Endothelial cell of umbilical vein (primary cell): ENCODE measurements at regions not wholly inside any gene's neighbourhood (a gene's known extent, or its start where the extent isn't known, plus 50 kb on each side); places are given as distances from the start of the nearest gene placed in this dataset.

Experiments used
- BruUV-seq: library from RNA; stranded (reverse); fragments of 400-500 nt; replicated peaks from 2 replicates; lab custom pipeline; 2021; lab: Mats Ljungman, UMichigan
- CTCF ChIA-PET: fragments of 300-600, 350-600 bp; sonication (Branson Sonifier 250); formaldehyde crosslinking; loops from one replicate; lab custom pipeline; 2021; ENCODE audit warnings: antibody characterized with exemption, inconsistent platforms; lab: Charles Lee
- POLR2A ChIA-PET: fragments of 300-600, 350-600 bp; sonication (Branson Sonifier 250); formaldehyde crosslinking; loops from one replicate; lab custom pipeline; 2021; ENCODE audit warnings: antibody characterized with exemption, inconsistent platforms; lab: Charles Lee
- DNase-seq: peaks from one replicate; pipeline ENCODE4 v3.0.0-alpha.2; 2011; ENCODE audit warnings: low read depth, low spot score
- FAIRE-seq: peaks from 2 replicates; lab custom pipeline; 2011; peaks lifted over from hg19 to GRCh38; lab: Jason Lieb, UNC
- H2AFZ ChIP-seq: 2 replicates; pipeline ENCODE4 v1.6.0; 2012; ENCODE audit warnings: low read depth, low read length, control low read depth, inconsistent platforms
- H3K27ac ChIP-seq: 2 replicates; pipeline ENCODE4 v1.5.1; 2011; ENCODE audit warnings: low read depth, mild to moderate bottlenecking, control low read depth, low read length, moderate library complexity; ENCODE audit not compliant: insufficient read depth
- H3K27me3 ChIP-seq, 2 experiments: 2 replicates each; pipeline versions ENCODE4 v1.6.0 to v1.6.1; 2011; ENCODE audit warnings: low read length in 2 of 2, mixed read lengths in 1 of 2; ENCODE audit not compliant: control insufficient read depth in 2 of 2, insufficient read depth in 2 of 2
- H3K36me3 ChIP-seq, 2 experiments: 2 replicates in 1 of 2; 3 replicates in 1 of 2; pipeline ENCODE4 v1.5.1; 2011; ENCODE audit warnings: low read length in 2 of 2, mild to moderate bottlenecking in 1 of 2, moderate library complexity in 1 of 2; ENCODE audit not compliant: control insufficient read depth in 2 of 2, insufficient read depth in 2 of 2; ENCODE audit errors: extremely low read depth in 1 of 2
- H3K4me1 ChIP-seq: 3 replicates; pipeline ENCODE4 v1.5.1; 2011; ENCODE audit warnings: mild to moderate bottlenecking, low read length; ENCODE audit not compliant: control insufficient read depth, insufficient read depth; ENCODE audit errors: extremely low read depth
- H3K4me2 ChIP-seq: 2 replicates; pipeline ENCODE4 v1.6.1; 2011; ENCODE audit warnings: low read length, control low read depth, mixed read lengths; ENCODE audit not compliant: insufficient read depth
- H3K4me3 ChIP-seq, 3 experiments: fragments of 200-600 bp in 1 of 3; sonication (generic), shearing (Covaris generic) in 1 of 3; replicated peaks in 1 of 3; 2 replicates each; pipeline ENCODE4 v1.5.1; 2011 to 2016; ENCODE audit warnings: control low read depth in 3 of 3, low read length in 3 of 3, mild to moderate bottlenecking in 2 of 3, inconsistent platforms in 1 of 3, low read depth in 1 of 3, moderate library complexity in 1 of 3; ENCODE audit not compliant: insufficient read depth in 1 of 3
- H3K79me2 ChIP-seq: 2 replicates; pipeline ENCODE4 v1.6.0; 2012; ENCODE audit warnings: low read length, inconsistent platforms; ENCODE audit not compliant: control insufficient read depth, insufficient read depth
- H3K9ac ChIP-seq: replicated peaks from 2 replicates; pipeline ENCODE3; 2011; ENCODE audit warnings: low read length, control low read depth; ENCODE audit not compliant: insufficient read depth; ENCODE audit errors: extremely low read depth
- H3K9me1 ChIP-seq: replicated peaks from 3 replicates; pipeline ENCODE4 v1.6.0; 2011; ENCODE audit warnings: mild to moderate bottlenecking, low read length; ENCODE audit not compliant: control insufficient read depth, insufficient read depth; ENCODE audit errors: extremely low read depth
- H3K9me3 ChIP-seq: replicated peaks from 2 replicates; pipeline ENCODE4 v1.5.1; 2012; ENCODE audit warnings: low read length, inconsistent platforms; ENCODE audit not compliant: control insufficient read depth, insufficient read depth
- H4K20me1 ChIP-seq: replicated peaks from 2 replicates; pipeline ENCODE3; 2011; ENCODE audit warnings: mild to moderate bottlenecking, low read length; ENCODE audit not compliant: control insufficient read depth, insufficient read depth; ENCODE audit errors: extremely low read depth
- EZH2 ChIP-seq: IDR thresholded peaks from 2 replicates; pipeline ENCODE4 v1.6.1; 2012; ENCODE audit warnings: borderline replicate concordance, low read depth, mild to moderate bottlenecking, moderate library complexity, low read length, inconsistent platforms; ENCODE audit not compliant: severe bottlenecking
- FOS ChIP-seq: IDR thresholded peaks from 2 replicates; pipeline ENCODE4 v1.6.1; 2011; ENCODE audit warnings: mild to moderate bottlenecking, low read length, moderate library complexity, borderline replicate concordance; ENCODE audit not compliant: insufficient read depth
- GATA2 ChIP-seq: IDR thresholded peaks from 2 replicates; pipeline ENCODE4 v1.7.0; 2011; ENCODE audit warnings: low read depth, mild to moderate bottlenecking, moderate library complexity, mixed read lengths, low read length; ENCODE audit not compliant: insufficient read length, insufficient read depth
- JUN ChIP-seq: IDR thresholded peaks from 2 replicates; pipeline ENCODE4 v1.6.1; 2011; ENCODE audit warnings: borderline replicate concordance, low read depth; ENCODE audit not compliant: insufficient read length, insufficient read depth
- MAX ChIP-seq: IDR thresholded peaks from 2 replicates; pipeline ENCODE4 v1.6.1; 2011; ENCODE audit not compliant: insufficient read depth, insufficient read length
- MYC ChIP-seq: IDR thresholded peaks from one replicate; pipeline ENCODE4 v1.6.1; 2011; ENCODE audit warnings: mild to moderate bottlenecking, low read depth, low read length
- POLR2A ChIP-seq: IDR thresholded peaks from 2 replicates; pipeline ENCODE4 v1.6.1; 2012; ENCODE audit warnings: low read depth, mild to moderate bottlenecking, control low read depth, low read length
- POLR2AphosphoS5 ChIP-seq: IDR thresholded peaks from 2 replicates; pipeline ENCODE4 v1.6.1; 2012; ENCODE audit warnings: low read depth, mild to moderate bottlenecking, control low read depth, low read length, moderate library complexity; ENCODE audit not compliant: insufficient read depth
- dilution Hi-C: fragments of 300-500 bp; cut with MboI; formaldehyde crosslinking; loops from one replicate; pipeline ENCODE4 v1.15.0; 2019; ENCODE audit warnings: low sequenced_read_pairs; ENCODE audit not compliant: extremely low pct_ligation_motif_present
- intact Hi-C: fragments of 100-400 bp; cut with micrococcal nuclease; formaldehyde crosslinking; loops from one replicate; pipeline ENCODE4 v1.10.0; 2022
- TF ChIP-seq, protein P1 (sequence below), 2 donors: IDR thresholded peaks; 1 replicate in 1 of 2; 2 replicates in 1 of 2; pipeline ENCODE4 v1.5.1; 2011; ENCODE audit warnings: low read length in 2 of 2, mild to moderate bottlenecking in 2 of 2, moderate library complexity in 2 of 2, control low read depth in 1 of 2, inconsistent platforms in 1 of 2, low read depth in 1 of 2; ENCODE audit not compliant: insufficient read depth in 1 of 2; ENCODE audit errors: extremely low read depth in 1 of 2

GRCh38 chr2:204050681-204051080 is 114.1 kb downstream of the ICOS start:
- Histone ChIP-seq H3K9me1 (no peaks in the 10 kb centered on the region), H3K9ac (no peak overlapping the region), H3K27me3 (peaks cover 19 to 28% of the 10 kb centered on the region in 2 experiments), H3K4me2 (no peak overlapping the region), H3K27ac (no peak overlapping the region), H3K36me3 (no peaks in the 10 kb centered on the region), H3K4me1 (no peaks in the 10 kb centered on the region), H4K20me1 (no peaks in the 10 kb centered on the region), H2AFZ (no peak overlapping the region), H3K4me3 (no peak overlapping the region), H3K79me2 (no peaks in the 10 kb centered on the region), H3K9me3 (no peaks in the 10 kb centered on the region)
- dilution Hi-C loops, result no loop called here
- FAIRE-seq, result no peak
- no peak for DNase-seq
- ChIA-PET POLR2A (no interaction called here), CTCF (interaction anchor here (0.5 to 2.7 kb wide), 13 partner anchors 11 to 1625 kb away, joined by 3 to 14 read pairs (median 4); no protein-coding TSS in a partner anchor)
- no peak for TF ChIP-seq MYC
- no peak for TF ChIP-seq POLR2A
- TF ChIP-seq FOS, result no peak
- no peak for TF ChIP-seq MAX
- no peak for TF ChIP-seq POLR2AphosphoS5
- no peak for TF ChIP-seq JUN
- TF ChIP-seq, protein P1, sequence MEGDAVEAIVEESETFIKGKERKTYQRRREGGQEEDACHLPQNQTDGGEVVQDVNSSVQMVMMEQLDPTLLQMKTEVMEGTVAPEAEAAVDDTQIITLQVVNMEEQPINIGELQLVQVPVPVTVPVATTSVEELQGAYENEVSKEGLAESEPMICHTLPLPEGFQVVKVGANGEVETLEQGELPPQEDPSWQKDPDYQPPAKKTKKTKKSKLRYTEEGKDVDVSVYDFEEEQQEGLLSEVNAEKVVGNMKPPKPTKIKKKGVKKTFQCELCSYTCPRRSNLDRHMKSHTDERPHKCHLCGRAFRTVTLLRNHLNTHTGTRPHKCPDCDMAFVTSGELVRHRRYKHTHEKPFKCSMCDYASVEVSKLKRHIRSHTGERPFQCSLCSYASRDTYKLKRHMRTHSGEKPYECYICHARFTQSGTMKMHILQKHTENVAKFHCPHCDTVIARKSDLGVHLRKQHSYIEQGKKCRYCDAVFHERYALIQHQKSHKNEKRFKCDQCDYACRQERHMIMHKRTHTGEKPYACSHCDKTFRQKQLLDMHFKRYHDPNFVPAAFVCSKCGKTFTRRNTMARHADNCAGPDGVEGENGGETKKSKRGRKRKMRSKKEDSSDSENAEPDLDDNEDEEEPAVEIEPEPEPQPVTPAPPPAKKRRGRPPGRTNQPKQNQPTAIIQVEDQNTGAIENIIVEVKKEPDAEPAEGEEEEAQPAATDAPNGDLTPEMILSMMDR (IDR thresholded peaks at IDR 0.05; ENCODE audit: extremely low read depth in 1 of 2, insufficient read depth in 1 of 2, low read depth in 1 of 2, low read length in 2 of 2), result no peak
- TF ChIP-seq GATA2, result no peak
- TF ChIP-seq EZH2, result no peak
- intact Hi-C loops, result no loop called here
- no TSS peak for BruUV-seq
